ENCODE measurements at regions not wholly inside any gene's neighbourhood (a gene's known extent, or its start where the extent isn't known, plus 50 kb on each side); places are given as distances from the start of the nearest gene placed in this dataset.
A peak's percentile ranks its signal among the peaks of the same experiment; 100 is the strongest.
"Not testable (repeated sequence)": the region's sequence is repeated elsewhere in the genome, so short reads cannot be mapped to it uniquely, and the experiment has no call there.

DNA sequence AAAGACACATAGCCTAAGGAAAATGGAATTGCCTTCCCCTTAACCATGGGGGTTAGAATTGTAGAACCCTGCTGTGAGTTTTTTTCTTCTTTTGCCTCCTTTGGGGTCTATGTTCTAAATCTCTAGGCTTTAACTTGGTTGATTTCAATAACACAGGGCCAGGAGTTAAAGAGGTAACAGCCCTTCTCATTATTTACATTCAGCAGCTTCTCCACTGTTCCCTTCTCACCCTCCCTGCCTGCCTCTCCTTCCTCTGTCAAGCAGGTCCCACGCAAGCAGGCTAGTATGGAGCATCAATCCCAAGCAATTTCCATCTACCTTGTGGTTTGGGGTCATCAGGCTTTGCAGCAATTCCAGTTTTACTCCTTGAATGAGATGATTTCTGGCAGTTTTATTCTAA, 236.1 kb upstream of the G2E3 start:
- DNase-seq, result no peak

DNA sequence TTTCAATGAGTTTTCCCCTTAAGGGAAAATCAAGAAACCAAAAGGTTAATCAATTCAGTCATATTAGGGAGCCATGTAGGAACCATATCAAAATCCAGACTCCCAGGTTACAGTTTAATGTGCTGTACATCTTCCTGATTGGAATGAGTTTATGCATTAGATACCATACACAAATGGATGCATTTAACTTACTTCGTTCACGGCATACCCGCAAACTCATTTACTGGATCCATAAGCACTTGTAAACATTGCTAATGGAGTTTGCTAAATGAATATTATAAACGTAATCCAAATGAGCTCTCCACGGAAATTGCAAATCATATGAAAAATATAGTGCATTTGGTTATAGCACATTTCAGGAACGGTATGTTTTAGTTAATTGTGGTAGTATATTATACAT, 228.9 kb upstream of the G2E3 start:
- DNase-seq, result no peak

DNA sequence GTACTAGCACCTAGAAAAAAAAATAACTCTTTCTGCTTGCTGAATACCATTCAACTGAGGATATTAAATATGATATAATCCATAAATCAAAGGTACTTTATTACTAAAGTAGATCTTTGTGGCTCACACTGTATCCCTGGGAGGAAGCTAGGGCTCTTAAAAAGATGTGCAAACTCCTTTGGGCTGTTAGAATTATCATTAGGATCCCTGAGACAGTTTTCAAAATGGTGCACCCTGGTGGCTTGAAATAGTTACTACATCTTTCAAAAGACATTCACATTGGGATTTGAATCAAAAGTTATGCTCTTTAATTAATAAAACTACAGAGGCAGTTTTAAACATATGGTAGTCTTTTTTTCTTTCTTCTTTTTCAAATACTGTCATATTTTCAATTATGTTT, 228.5 kb upstream of the G2E3 start:
- DNase-seq, result no peak

DNA sequence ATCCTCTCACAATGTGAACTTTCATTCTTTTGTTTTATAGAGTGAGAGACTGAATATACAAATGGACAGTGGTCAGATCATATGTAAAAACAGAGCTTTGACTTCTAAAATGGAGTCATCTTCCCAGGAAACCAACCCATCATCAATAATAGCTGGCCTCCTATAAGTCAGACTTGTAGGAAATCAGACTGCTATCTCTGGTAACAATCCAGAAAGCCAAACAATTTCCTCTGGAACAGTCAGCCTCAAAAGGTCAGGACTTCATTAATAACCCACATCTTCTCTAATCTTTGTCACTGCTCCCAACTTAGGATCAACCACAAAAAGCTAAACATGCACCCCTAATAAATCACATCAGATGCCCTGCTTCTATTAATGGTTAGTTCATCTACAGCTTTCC, 227.9 kb upstream of the G2E3 start:
- no peak for DNase-seq

DNA sequence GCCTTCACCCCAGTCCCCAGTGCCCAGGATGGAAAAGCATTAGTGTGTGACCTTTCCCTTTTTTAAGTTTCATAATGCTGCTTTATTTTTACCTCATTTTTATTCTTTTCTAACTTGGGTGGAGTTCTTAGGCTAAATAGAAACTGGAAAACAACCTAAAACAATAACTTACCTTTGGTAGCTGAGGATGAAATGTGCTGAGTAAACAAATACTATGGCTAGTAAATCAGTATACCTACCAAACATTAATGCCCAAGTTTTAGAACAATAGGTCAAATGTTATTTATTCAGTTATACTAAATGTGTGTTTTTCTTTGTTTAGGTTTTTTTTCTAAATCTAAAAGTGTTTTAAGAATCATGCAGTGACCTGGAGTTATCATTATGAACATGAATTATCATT, 226.6 kb upstream of the G2E3 start:
- no peak for DNase-seq

DNA sequence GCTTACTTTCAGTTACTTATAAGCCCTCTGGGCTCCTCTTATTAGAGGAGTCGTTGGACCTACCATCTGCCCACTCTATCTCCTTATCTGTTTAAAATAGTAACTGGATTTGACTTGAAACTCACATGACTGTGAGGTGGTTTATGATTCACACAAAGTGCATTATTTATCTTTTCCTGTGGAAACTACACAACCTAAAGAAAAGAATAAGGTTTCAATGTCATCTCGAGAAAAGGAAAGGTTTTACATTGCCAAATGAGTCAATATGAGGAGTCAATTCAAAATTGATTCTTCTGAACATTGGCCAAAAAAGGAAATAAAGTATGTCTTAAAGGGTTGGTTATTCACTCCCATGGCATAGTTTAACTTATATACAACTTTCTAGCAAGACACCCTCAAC, 225.0 kb upstream of the G2E3 start:
- no peak for DNase-seq

DNA sequence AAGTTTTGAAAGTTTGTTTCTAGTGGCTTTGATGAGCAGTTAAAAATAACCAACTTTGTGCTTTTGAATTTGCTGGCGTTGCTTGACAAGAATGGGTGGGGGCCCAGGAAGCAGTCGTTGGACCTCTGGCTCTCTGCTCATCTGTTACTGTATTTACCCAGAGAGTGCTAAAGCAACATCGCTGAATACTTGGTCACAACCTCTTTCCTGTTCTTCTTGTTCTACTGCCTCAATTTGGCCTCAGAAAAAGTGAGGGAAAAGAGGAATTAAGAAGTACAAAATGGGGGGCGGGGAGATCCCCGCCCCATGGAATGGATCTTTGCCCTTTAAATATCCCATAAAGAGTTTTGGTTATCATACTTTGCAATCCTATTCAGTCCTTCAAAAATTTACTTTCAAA, 221.5 kb upstream of the G2E3 start:
- DNase-seq, result no peak

DNA sequence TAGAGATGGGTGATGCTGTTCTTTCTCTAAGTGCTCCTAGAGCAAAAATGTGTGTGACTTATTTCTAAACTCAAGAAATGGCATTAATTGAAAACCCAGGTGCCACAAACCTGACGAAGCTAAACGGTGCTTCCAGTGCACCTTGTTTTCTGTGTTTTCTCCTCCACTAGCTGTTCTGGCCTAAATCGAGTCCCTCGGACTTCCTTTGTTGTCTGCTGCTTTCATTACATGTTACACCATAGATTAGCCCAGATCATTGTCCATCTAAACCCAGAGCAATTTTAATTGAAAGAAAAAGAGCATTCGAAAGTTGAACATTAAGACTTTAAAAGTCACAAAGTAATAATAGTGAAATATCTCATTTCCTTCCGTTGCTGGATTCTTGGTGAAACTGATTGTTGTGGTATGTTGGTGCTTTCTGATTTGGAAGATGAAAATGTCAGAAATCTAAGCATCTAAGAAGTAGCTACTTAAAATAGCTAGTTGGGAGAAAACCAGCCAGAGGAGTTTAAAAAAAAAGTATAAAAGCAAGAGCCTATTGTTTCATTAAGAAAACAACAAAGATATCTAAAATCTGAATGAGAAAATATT, 219.6 kb upstream of the G2E3 start:
- no peak for DNase-seq

DNA sequence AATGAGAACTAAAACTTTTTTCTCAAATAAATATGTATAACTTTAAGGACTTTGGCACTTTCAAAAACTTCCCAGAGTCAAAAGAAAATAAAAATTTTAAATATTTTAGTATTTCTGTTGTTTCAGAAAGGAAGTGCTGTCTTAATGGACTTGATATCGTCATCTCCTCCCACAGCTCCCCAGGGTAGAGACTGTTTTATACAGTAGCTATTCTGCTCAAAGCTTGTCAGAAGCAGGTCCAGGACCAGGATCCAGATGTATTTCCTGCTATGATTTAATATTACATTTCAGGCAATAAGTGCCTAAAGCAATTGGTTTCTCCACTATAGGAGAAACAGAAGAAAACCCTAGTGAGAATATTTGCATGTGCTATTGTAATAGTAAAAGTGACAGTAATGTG, 218.5 kb upstream of the G2E3 start:
- DNase-seq, result no peak

DNA sequence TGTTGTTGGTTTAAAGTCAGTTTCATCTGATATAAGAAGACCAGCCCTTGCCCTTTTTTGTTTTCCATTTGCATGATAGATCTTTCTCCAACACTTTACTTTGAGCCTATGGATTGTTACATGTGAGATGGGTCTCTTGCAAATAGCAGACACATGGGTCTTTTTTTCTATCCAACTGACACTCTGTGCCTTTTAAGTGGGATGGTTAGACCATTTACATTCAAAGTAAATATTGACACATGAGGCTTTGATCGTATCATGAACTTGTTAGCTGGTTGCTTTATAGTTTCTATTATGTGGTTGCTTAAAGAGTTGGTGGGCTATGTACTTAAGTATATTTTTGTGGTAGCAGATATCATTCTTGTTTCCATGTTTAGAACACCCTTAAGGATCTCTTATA, 213.4 kb upstream of the G2E3 start:
- DNase-seq, result no peak

DNA sequence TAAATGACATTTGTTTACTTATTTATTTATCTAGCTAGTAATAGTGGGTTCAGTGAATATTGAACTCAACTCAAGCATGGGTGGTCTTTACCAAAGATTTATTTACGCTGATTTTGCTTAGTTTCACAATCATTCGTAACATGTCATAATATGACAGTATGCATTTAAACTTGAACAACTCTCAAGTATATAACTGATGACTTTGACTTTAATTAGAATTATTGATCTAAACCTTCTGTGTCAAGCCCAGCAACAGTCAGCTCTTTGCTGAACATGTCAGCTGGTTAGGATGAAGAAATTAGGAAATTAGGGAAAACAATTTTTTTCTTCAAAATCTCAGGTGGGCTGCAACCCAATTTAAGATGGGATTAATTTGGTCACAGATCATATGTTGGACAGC, 210.5 kb upstream of the G2E3 start:
- no peak for DNase-seq

DNA sequence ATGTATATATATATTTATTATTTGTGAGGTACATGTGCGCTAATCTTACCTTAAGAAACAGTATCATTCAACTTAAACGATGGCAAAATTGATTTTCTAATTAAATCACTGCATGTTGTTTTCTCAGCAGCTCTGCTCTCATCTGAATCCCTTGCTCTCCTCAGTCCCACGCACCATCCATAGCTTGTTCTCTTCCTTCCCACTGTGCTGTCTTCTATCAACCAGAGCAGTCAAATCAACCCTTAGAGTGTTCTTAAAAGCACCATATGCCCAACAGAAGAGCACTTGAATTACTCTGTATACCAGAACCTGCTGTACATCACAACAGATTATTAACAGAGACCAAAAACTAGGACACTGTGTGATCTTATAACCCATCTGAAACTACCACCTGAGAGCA, 209.4 kb upstream of the G2E3 start:
- DNase-seq, result no peak

DNA sequence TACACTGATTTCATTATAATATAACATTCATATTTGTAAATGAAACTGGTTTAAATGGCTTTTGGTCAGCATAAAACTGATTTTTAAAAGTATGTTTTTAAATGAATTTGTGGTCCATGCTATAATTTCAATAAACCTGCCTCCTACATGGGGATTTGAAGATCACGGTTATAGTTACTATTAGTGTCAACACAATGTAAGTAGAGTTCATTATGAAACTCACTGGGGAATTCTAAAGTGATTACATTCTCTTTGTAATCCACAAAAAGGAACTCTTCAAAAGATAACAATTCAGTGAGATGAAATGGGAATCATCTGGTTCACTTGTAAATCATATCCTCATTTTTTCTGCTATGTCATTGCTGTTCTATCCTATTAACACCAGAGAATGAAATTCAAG, 204.5 kb upstream of the G2E3 start:
- no peak for DNase-seq

DNA sequence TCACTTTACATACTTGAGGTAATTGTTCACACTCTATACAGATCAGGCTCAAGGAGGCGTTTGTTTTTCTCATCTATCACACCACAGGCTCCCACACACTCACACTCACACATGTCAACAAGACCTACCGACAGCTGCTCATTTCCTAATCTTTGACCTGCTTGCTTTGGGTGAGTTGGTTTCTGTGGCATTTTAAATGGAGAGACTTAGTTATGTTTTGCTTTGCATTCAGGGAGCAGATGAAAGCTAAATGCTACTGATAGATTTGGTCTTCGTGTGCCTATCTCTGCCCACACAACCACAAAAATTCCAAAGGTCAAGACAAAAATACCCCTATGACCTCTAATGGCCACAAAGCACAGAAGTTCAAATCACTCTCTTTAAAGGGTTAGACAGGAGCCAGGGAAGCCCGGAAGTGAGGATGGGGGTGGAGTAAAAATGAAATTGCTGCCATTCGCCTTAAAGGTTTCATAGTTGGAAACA, 203.5 kb upstream of the G2E3 start:
- no peak for DNase-seq

DNA sequence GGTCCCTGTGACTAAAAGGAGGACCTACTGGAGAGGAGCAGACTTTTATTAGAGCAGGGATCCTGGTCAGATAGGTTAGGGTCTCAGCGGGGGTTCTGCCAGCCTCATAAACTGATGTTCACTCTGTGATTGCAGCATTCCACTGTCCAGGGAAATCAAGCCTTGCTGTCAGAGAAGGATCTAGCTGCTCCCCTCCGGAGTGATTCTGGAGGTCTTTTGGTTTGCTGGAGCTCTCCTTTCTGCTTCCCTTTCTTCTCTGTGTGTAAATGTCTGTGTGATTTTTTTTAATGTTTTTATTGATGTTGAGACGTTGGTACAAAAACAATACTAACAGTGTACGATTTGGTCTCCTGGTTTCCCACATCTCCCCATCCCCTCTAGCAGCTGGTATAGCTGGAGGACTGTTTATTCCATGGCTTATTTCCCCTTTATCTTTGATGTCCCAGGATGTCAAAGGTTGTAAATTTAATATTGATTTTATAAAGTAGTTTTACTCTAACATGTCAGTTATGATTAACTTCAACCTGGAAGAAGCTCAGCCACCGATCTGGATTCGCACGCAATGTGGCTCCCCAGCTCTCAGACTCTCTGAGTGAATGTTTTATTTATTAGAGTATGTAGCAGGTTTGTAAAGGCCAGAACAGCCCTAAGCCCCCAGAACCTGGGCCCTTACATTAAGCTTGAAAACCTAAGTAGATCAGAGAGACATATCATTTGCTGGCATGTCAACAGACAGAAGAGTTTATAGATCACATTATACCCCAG, 202.3 kb upstream of the G2E3 start:
- no peak for DNase-seq

DNA sequence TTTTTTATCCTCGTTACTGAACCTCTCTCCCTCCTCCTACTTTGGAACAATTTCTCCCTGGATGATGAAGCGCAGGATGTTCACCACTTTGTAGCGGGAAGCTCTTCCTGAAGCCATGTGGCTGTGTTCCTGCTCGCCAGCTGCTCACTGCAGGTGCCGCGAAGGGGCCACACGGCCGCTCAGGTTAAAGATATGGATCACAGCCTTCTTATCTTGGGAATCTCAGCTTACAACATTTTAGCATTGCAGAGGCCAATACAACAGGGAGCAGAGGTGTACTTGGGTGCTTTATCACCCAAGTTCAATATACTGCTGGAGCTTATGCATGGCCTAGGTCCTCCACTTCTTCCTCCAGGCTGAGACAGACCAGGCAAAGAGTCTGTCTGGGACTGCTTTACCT, 201.2 kb upstream of the G2E3 start:
- no peak for DNase-seq

DNA sequence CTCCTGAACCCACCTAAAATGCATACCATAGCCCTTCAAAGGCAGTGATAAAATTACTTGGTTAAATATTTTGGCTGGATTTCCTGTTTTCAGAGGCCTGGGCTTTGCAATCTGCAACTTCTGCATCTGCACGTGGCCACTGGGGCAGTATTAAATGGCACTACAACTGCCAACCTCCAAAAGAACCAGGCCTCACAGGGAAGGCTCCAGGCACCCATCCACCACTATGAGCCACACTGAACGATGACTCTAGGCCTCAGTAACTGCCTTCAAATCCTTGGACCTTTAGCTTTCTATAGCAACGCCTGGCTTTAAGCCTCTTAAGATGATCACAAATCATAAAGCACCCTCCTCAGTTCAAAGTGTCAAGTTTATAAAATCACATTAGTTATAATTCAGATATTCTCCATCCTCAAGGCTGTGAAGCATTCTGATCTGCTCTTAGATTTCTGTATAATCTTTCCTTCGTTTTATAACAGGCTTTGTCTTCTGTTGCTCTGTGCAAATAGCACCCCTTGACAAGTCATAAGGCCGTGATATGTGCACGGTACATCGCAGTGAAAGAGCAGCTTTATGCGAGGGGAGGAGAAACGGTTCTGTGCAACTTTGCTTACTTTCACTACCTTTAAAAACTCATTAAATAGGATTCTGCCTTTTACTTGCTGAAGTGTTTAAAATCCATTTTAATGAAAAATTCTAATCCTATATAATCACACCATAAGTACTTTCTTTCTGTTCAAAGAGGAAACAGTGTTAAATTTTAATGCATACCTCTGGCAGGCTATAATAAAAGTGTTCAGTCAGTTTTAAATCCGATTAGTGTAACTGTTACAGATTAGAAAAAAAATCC, 196.4 kb upstream of the G2E3 start:
- DNase-seq, result no peak

DNA sequence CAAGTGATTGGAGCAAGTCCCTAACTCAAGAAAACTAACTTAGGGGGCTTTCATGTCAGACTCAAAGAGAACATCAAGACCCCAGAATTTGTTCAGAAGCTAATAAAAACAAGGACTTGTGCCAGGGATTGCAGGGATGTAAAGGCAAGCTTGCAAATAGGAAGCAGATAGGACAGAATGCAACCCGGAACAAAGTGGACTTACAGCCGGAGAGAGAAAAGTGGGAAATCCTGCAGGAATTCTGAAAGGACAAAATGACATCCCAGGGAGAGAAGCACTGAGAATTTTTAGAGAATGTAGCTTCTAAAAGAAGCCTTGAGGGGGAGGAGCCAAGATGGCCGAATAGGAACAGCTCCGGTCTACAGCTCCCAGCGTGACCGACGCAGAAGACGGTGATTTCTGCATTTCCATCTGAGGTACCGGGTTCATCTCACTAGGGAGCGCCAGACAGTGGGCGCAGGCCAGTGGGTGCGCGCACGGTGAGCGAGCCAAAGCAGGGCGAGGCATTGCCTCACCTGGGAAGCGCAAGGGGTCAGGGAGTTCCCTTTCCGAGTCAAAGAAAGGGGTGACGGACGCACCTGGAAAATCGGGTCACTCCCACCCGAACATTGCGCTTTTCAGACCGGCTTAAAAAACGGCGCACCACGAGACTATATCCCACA, 195.6 kb upstream of the G2E3 start:
- not testable (repeated sequence) for DNase-seq

DNA sequence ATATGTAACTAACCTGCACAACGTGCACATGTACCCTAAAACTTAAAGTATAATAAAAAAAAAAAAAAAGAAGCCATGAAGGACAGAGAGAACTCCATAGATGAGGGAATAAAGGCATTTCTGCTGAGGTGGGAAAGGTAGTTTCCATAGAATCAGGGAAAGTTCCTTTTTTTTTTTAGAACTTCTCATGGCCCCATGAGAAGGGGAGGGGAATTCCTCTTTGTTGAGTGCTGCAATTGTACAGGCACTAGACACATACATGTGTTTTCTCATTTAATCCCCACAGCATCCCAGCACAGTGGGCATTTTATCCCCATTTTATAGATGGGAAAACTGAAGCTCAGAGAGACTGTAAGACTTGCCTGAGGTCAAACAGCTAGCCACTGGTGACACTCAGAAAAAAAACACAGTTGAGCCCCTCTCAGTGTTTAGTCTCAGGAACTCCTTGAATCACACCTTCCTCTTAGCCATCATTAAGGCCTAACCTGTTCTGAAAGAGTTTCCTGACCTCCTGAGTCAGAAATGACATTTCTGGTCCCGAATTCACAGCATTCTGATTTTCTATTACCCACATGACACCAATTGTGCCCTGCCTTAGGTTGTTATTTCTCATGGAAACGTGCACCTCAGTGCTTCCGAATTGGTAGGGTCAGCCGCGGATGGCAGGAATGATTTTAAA, 189.3 kb upstream of the G2E3 start:
- DNase-seq, result no peak

DNA sequence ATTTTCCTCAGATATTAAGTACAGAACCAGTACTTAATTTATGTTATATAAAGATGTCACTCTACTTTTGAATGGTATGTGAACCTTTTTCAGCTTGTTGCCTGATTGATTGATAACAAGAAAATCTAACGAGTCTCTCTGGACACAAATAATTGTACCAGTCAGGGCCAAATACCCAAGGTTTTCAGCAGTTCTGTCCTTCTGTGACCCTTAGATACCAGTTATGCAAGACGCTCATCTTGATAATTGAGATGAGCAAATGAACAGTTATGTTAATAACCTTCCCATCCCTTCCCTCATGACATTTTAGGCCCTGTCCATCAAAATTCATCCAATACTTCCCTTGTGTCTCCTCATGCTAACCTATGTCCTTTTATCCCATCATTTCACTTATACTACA, 185.9 kb upstream of the G2E3 start:
- no peak for DNase-seq

DNA sequence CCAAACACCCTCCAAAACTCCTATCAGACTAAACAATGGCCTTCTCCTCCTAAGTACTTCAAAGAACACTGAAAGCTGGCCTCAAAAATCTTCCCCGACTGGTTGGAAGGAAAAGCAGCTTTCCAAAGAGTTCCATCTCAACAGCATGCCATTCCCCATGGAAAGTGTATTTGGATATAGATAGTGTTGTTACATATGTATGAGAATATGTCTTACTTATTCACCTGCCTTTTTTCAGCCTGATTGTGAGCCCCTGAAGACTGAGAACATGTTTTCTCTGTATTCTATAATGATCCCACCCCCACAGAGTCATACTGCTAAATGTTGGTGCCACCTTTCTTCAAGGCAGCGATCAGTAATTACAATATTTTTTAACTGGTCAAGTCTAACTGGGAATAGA, 185.4 kb upstream of the G2E3 start:
- DNase-seq, result no peak

DNA sequence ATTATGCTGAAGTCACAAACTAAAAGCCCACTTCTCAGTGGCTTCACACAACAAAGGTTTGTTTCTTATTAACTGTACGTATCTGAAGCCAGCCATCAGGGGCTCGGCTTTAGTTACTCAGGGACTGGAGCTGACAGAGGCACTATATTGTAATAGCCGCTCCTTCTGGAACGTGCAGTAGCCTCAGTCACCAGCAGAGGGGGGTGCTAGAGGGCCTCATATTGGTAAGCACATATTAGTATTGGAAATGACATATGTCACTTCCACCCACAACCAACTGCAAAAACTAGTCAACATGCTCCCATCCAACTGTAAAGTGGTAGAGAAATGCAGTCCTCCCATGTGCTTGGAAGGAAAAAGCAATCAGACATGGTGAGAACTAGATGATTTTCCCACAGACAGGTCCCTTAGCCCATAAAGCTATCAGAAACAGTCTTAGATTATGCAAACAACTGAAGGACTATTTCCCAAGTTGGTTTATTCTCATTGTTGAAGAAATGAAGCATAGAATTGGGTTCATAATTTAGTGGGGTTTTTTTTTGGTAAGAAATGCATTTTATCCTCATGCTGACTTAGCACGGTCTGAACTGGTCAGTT, 183.6 kb upstream of the G2E3 start:
- DNase-seq, result peak; percentile 15
